T-helper 1 cell treated with Interleukin-12 subunit alpha and Interleukin-12 subunit beta and Interleukin-4 antibody, amounts not matched to agents 30 μg/mL and 1 μg/mL, for 36 hours (primary cell): ENCODE measurements at regions not wholly inside any gene's neighbourhood (a gene's known extent, or its start where the extent isn't known, plus 50 kb on each side); places are given as distances from the start of the nearest gene placed in this dataset.

Experiments
- H3K27ac Mint-ChIP-seq: one replicate; pipeline ENCODE4 v1.8.0; 2021; ENCODE audit warnings: mild to moderate bottlenecking, mixed read lengths
- H3K27me3 Mint-ChIP-seq: one replicate; pipeline ENCODE4 v1.8.0; 2021; ENCODE audit warnings: low read depth, mixed read lengths
- H3K36me3 Mint-ChIP-seq: one replicate; pipeline ENCODE4 v1.8.0; 2021; ENCODE audit warnings: low read depth, mixed read lengths
- H3K4me1 Mint-ChIP-seq: one replicate; pipeline ENCODE4 v1.8.0; 2021; ENCODE audit warnings: low read depth, mixed read lengths
- H3K4me3 Mint-ChIP-seq: one replicate; pipeline ENCODE4 v1.8.0; 2021; ENCODE audit warnings: mild to moderate bottlenecking, moderate library complexity, mixed read lengths
- H3K9me3 Mint-ChIP-seq: one replicate; pipeline ENCODE4 v1.8.0; 2021; ENCODE audit warnings: mixed read lengths

- Mint-ChIP-seq H3K27ac (no peak overlapping the region), H3K4me1 (no peaks in the 10 kb centered on the region), H3K36me3 (no peaks in the 10 kb centered on the region)
Measured at GRCh38 chr18:65414501-65414900, 336.3 kb upstream of the CDH7 start.

GRCh38 chr18:65411061-65411460 lies 339.8 kb upstream of the CDH7 start:
- peaks cover 4% of the 10 kb centered on the region for H3K9me3 Mint-ChIP-seq
- H3K4me3 Mint-ChIP-seq: no peak overlapping the region
- no peaks in the 10 kb centered on the region for H3K4me1 Mint-ChIP-seq
- H3K27ac Mint-ChIP-seq: no peak overlapping the region
- H3K36me3 Mint-ChIP-seq: no peaks in the 10 kb centered on the region
- no peaks in the 10 kb centered on the region for H3K27me3 Mint-ChIP-seq

More at GRCh38 chr18:65414501-65414900, 336.3 kb upstream of the CDH7 start:
- H3K4me3 Mint-ChIP-seq: no peak overlapping the region
- H3K27me3 Mint-ChIP-seq: no peaks in the 10 kb centered on the region
- peaks cover 4% of the 10 kb centered on the region for H3K9me3 Mint-ChIP-seq

GRCh38 chr18:65409261-65409660 lies 341.6 kb upstream of the CDH7 start:
- Mint-ChIP-seq H3K9me3 (no peaks in the 10 kb centered on the region), H3K36me3 (no peaks in the 10 kb centered on the region), H3K4me1 (no peaks in the 10 kb centered on the region), H3K4me3 (no peak overlapping the region), H3K27me3 (no peaks in the 10 kb centered on the region), H3K27ac (no peak overlapping the region)

- Mint-ChIP-seq H3K9me3 (no peaks in the 10 kb centered on the region), H3K36me3 (no peaks in the 10 kb centered on the region)
Measured at GRCh38 chr18:65403534-65403933, 347.3 kb upstream of the CDH7 start.

GRCh38 chr18:65399091-65399490 lies 351.7 kb upstream of the CDH7 start:
- Mint-ChIP-seq H3K4me3 (no peak overlapping the region), H3K4me1 (no peaks in the 10 kb centered on the region), H3K9me3 (peaks cover 8% of the 10 kb centered on the region), H3K27me3 (no peaks in the 10 kb centered on the region), H3K36me3 (no peaks in the 10 kb centered on the region), H3K27ac (no peak overlapping the region)

More at GRCh38 chr18:65403534-65403933, 347.3 kb upstream of the CDH7 start:
- no peak overlapping the region for H3K27ac Mint-ChIP-seq
- no peak overlapping the region for H3K4me3 Mint-ChIP-seq
- H3K4me1 Mint-ChIP-seq: no peaks in the 10 kb centered on the region
- no peaks in the 10 kb centered on the region for H3K27me3 Mint-ChIP-seq

- Mint-ChIP-seq H3K9me3 (peaks cover 8% of the 10 kb centered on the region), H3K27me3 (no peaks in the 10 kb centered on the region), H3K27ac (no peak overlapping the region), H3K4me3 (no peak overlapping the region), H3K4me1 (no peaks in the 10 kb centered on the region), H3K36me3 (no peaks in the 10 kb centered on the region)
Measured at GRCh38 chr18:65398347-65399075, 352.3 kb upstream of the CDH7 start.

GRCh38 chr18:65380986-65381385 lies 369.8 kb upstream of the CDH7 start:
- Mint-ChIP-seq H3K27ac (no peak overlapping the region), H3K4me3 (no peak overlapping the region), H3K36me3 (no peaks in the 10 kb centered on the region), H3K27me3 (no peaks in the 10 kb centered on the region), H3K9me3 (peaks cover 15% of the 10 kb centered on the region), H3K4me1 (no peaks in the 10 kb centered on the region)

- Mint-ChIP-seq H3K27ac (no peak overlapping the region), H3K4me1 (no peaks in the 10 kb centered on the region), H3K27me3 (no peaks in the 10 kb centered on the region), H3K4me3 (no peak overlapping the region), H3K9me3 (peaks cover 15% of the 10 kb centered on the region), H3K36me3 (no peaks in the 10 kb centered on the region)
Measured at GRCh38 chr18:65380571-65380970, 370.2 kb upstream of the CDH7 start.

GRCh38 chr18:65372904-65373303 lies 377.9 kb upstream of the CDH7 start:
- H3K36me3 Mint-ChIP-seq: no peaks in the 10 kb centered on the region
- H3K4me1 Mint-ChIP-seq: no peaks in the 10 kb centered on the region
- no peak overlapping the region for H3K27ac Mint-ChIP-seq
- peaks cover 17% of the 10 kb centered on the region for H3K9me3 Mint-ChIP-seq
- H3K27me3 Mint-ChIP-seq: no peaks in the 10 kb centered on the region
- no peak overlapping the region for H3K4me3 Mint-ChIP-seq

- Mint-ChIP-seq H3K27ac (no peak overlapping the region), H3K9me3 (peaks cover 18% of the 10 kb centered on the region), H3K27me3 (no peaks in the 10 kb centered on the region), H3K4me1 (no peaks in the 10 kb centered on the region), H3K4me3 (no peak overlapping the region), H3K36me3 (no peaks in the 10 kb centered on the region)
Measured at GRCh38 chr18:65365245-65365980, 385.4 kb upstream of the CDH7 start.

GRCh38 chr18:65363911-65364632 lies 386.7 kb upstream of the CDH7 start:
- Mint-ChIP-seq H3K4me3 (no peak overlapping the region), H3K4me1 (no peaks in the 10 kb centered on the region), H3K9me3 (peaks cover 18% of the 10 kb centered on the region), H3K27me3 (no peaks in the 10 kb centered on the region), H3K27ac (no peak overlapping the region), H3K36me3 (no peaks in the 10 kb centered on the region)

GRCh38 chr18:65363011-65363410 lies 387.8 kb upstream of the CDH7 start:
- Mint-ChIP-seq H3K4me3 (no peak overlapping the region), H3K27ac (no peak overlapping the region), H3K36me3 (no peaks in the 10 kb centered on the region), H3K4me1 (no peaks in the 10 kb centered on the region), H3K27me3 (no peaks in the 10 kb centered on the region), H3K9me3 (peaks cover 20% of the 10 kb centered on the region)

- no peaks in the 10 kb centered on the region for H3K27me3 Mint-ChIP-seq
- H3K9me3 Mint-ChIP-seq: peaks cover 10% of the 10 kb centered on the region
- H3K27ac Mint-ChIP-seq: no peak overlapping the region
- H3K4me3 Mint-ChIP-seq: no peak overlapping the region
- no peaks in the 10 kb centered on the region for H3K36me3 Mint-ChIP-seq
- H3K4me1 Mint-ChIP-seq: no peaks in the 10 kb centered on the region
Measured at GRCh38 chr18:65359479-65359878, 391.3 kb upstream of the CDH7 start.

- Mint-ChIP-seq H3K36me3 (no peaks in the 10 kb centered on the region), H3K27ac (no peak overlapping the region), H3K9me3 (peaks cover 14% of the 10 kb centered on the region), H3K27me3 (no peaks in the 10 kb centered on the region), H3K4me1 (no peaks in the 10 kb centered on the region), H3K4me3 (no peak overlapping the region)
Measured at GRCh38 chr18:65358306-65358705, 392.5 kb upstream of the CDH7 start.

GRCh38 chr18:65352186-65352585 lies 398.6 kb upstream of the CDH7 start:
- Mint-ChIP-seq H3K4me1 (no peaks in the 10 kb centered on the region), H3K27ac (no peak overlapping the region), H3K36me3 (no peaks in the 10 kb centered on the region), H3K4me3 (no peak overlapping the region), H3K27me3 (no peaks in the 10 kb centered on the region), H3K9me3 (peaks cover 16% of the 10 kb centered on the region)
